Inflammatory macrophage treated with lipopolysaccharide for 4 hours (primary cell): ENCODE measurements at regions not wholly inside any gene's neighbourhood (a gene's known extent, or its start where the extent isn't known, plus 50 kb on each side); places are given as distances from the start of the nearest gene placed in this dataset.

Experiments used
- DNase-seq: peaks from one replicate; pipeline ENCODE4 v3.0.0-alpha.2; 2020

DNA sequence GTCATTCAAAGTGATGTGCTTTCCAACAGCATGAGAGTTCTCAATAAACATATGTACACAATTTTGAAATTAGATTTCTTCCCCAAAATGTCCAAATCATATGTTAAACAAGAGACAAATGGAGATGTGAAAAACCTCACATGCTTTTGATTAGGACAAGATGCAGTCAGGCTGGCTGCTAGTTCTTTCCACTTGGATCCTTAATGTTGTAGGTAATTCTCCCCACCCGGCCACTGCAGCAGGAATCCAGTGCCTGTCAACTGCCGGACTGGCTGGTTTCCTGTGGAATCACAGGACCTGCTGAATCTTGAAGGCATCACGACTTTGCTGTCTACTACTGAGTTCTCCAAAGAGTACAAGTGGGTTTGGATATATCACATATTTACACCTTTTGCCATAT is 138.6 kb upstream of the AKR1E2 start:
- no peak for DNase-seq

- no peak for DNase-seq
These were observed 139.4 kb upstream of the AKR1E2 start for GRCh38 chr10:4686644-4686996.

DNA sequence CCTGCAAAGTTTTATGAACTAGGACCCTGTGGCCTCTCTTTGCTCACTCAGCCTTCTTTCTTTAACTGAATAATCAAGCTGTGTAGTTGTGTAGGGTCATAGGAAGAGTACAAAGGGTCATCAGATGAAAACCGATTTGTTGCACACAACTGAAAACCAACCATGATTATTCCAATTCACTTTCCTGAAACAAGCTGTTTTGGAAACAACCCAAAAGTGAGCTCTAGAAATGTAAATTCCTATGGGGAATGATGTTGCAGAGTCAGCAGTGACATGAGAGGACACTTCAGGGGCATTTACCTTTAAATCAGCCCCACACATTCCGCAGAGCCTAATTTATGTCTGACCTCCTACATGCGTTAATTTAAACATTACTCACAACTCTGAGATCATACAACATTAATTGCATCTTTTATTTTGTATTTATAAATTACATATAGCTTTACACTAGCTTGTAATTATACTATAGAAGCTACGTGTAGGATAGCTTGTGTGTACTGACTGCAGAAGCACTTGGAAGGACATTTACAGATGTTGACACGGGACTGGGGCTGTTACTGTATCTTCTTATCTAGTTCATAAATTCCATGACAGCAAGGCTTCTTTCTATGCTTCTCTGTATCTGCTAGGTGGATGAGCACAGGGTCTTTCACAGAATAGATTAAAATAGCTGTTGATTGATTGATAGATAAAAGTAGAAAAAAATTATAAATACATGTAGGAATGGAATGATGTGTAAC is 139.9 kb upstream of the AKR1E2 start:
- DNase-seq, result no peak

GRCh38 chr10:4685491-4685890 is 140.5 kb upstream of the AKR1E2 start:
- no peak for DNase-seq

DNA sequence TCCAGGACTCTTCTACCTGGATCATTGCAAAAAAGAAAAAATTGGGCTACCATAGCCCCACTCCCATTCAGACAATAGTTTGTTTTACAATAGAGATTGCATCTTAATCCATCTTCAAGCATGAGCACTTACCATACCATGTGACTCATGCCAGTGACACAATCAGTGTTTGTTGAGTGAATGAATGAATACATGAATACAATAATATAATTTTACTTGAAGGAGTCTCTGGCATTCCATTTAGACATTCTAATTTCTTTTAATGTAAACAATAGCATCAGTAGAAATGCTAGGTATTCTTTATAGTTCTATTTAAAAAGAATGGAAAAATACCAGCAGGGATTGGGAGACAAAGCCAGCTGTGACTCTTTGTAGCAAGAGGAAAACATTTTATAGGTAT is 141.6 kb upstream of the AKR1E2 start:
- no peak for DNase-seq

DNA sequence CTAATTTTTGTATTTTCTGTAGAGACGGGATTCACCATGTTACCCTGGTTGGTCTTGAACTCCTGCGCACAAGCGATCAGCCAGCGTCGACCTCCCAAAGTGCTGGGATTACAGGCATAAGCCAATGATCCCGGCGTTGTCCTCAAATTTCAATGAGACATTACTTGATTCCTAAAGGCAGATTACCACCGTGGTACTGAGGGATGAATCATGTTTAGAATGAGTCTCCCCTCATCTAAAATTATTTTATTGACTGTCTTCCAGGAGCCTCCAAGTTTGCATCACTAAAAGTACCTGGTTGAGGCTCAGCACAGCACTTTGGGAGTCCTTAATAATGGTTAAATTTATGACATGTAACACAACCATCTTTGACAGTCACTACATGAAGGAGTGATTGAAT is 142.2 kb upstream of the AKR1E2 start:
- DNase-seq, result no peak

DNA sequence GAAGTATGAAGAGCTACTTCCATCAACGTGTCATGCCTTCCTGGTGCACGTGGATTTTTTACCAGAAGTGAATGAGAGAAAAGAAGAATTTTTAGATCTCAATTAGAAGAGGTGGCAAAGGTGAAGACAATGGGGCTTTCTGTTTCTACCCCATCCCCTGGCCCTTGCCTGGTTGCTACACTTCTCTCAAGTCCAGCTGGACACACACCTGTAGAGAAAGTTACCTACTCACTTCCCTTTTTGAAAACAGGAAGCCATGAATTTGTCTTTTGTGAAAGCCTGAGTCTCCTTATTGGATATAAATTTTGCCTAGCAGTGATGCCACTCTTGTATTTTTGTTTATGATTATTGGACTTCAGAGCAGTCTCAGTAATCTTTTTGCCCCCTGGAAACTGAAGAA is 142.9 kb upstream of the AKR1E2 start:
- DNase-seq, result no peak

DNA sequence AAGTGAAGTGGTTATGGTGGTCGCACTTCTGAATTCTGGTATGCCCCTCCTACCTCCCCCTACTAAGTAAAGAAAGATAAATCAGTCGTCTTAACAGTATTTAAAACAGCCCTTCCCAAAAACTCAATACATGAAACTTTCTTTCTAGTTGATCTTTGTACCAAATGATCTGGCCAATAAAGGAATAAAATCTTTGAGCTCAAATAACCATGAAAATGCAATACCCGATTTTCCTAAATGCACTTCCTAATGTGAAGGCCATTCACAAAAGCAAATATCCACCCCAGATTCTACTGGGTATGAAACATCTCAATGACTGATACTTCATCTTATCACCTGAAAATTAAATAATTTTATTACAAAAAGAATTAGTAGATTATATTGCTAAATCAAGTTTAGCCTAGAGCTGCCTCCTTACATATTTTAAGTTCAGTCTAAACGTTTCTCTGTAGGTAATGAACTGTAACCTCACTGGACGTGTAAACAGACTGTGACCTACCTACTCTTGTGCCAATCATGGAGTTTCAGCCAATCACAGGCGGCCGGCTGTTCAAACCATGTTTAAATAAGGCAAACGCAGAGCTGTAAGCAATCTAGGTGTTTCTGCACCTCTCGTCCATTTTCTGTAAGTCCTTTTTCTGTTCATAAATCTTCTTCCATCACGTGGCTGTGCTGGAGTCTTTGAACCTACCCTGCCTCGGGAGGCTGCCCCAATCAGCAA is 146.9 kb upstream of the AKR1E2 start:
- DNase-seq, result no peak

GRCh38 chr10:4678023-4678950 is 147.7 kb upstream of the AKR1E2 start:
- DNase-seq, result no peak

GRCh38 chr10:4677296-4678021 is 148.5 kb upstream of the AKR1E2 start:
- no peak for DNase-seq

DNA sequence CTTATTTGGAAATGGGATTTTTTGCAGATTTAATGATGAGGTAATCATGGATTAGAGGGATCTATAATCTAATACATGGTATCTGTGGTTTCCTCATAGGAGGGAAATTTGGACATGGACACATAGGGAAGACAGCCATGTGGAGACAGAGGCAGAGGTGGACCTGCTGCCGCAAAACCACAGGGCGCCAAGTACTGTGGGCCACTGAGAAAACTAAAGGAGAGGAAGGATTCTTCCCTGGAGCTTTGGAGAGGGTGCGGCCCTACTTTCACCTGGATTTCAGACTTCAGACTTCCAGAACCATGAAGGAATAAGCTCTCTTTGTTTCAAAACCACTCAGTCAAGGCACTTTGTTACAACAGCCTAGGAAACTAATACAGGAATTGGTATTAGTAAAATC is 149.4 kb upstream of the AKR1E2 start:
- DNase-seq, result no peak

DNA sequence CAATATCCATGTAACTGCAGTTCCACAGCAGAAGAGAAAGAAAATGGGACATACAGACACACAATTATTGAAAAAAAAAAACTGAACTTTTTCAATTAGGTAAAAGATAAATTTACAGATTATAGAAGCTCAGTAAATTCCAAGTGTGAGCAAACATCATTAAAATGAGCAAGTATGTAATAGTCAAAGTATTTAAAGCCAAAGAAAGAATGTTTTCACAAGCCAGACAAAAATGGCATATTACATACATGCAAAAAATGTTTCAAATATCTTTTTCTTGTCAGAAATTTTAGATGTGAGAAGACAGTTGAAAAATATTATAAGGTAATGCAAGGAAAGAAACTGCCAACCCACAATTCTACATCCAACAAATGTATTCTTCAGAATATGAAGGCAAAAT is 150.2 kb upstream of the AKR1E2 start:
- DNase-seq, result no peak

DNA sequence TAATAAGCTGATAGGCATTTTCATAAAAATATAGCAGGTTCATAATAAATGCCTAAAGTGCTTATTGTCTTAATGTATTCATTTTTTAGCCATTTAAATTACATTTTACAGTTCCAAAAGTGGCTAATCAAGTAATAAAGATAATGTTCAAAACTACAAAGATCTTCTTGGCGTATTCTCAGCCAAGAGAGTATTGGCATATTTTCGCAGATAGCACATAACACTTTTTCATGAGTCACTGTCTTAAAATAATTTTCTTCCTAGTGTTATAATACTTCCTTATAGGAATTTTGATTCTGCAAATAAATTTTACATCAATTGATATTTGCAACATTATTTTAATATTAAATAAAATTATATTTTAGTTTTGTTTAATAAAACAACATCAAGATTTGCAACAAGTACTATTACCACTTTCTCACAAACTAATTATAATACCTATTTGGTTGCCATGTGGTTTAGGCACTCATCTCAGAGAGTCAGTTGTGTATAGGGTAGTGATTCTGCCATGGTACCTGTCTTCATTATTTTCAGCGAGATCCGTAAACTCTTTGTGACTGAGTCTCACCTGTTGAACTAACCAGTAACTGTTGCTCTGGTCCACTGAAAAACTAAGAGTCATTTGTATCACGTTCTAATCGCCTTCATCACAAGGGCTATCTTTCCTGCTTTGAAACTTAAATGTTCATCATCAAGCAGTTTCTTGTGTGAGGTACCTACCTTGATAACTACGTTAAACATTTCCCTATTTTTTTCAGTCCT is 152.5 kb upstream of the AKR1E2 start:
- DNase-seq, result no peak

- no peak for DNase-seq
These were observed 153.8 kb upstream of the AKR1E2 start for GRCh38 chr10:4672201-4672600.

DNA sequence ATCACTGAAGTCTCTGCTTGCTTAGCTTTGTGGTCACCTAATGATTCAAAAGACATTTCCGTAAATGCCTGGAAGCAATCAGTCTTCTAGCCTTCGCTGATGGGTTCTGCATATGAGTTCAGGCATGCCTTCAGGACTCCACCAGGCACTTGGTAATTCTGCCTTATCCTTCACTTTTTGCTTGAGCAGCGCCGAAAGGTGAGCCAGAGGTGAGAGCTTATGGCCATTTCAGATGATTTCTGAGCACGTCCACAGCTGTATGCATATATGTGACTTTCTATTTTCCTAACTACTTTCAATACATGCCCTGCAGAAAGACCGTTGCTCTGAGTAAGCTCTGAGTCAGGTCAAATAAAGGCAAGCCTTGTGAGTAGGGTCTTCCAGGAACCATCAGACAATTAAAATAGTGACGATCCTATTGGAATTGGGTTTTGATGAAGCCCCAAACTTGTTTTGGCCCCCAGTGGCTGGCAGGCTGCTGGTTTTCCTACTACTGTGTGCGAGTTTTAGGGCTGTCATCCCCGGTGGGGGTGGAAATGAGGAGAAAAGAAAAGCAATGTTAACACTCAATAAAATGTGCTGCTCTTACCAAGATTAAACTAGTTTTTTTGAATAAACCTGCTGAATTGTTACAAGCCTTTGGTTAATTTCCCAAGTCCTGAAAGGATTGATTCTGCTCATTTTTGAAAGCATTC is 154.4 kb upstream of the AKR1E2 start:
- no peak for DNase-seq

DNA sequence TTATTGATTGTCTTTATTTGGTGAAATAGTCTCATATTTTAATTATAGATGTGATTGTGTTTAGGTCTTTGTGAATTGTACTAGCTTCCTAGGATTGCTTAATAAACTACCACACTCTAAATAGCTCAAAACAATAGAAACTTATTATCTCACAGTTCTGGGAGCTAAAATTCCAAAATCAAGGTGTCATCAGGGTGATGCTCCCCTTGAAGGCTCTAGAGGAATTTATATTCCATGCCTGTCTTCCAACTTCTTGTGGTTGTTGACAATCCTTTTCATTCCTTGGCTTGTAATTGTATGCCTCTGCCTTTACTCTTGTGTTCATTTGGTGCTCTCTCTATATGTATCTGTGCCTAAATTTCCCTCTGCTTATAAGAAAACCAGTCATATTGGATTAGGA is 155.3 kb upstream of the AKR1E2 start:
- no peak for DNase-seq

- DNase-seq, result no peak
These were observed 156.4 kb upstream of the AKR1E2 start for GRCh38 chr10:4669585-4669984.

DNA sequence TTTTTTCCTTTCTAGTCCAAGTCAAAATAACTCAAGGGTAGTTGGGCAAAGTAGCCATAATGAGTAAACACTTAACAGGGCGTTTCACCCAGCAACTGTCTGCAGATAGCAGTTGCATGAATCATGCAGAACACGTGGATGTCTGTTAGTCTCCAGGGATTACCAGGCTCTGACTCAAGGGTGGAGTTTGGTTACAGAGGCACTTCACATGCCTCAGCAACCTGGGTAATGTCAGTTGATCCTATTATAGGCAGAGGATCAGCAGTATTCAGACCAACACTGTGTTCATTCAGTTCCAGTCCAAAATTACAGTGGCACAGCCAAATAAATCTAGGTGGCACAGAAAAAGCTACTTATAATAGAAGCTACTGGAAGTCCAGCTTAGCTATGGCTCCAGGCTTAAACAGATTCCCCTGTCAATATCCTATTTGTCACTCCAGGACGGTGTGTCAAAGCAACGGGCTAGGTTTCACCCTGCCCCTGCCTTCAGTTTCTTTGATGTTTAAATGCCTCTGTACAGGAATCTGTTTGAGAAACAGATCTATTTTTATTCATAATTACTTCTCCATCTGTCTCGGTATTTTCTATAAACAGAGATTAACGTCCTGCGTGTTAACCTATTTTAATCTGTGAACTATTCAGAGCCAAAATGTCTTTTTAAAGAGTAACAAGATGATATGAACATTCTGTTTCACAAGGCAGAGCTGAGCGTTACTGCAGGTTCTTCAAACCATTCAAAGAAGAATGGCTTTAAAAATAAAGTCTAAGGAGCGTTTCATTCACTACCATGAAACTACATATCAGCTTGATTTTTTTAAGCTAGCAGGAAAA is 162.6 kb upstream of the AKR1E2 start:
- DNase-seq, result peak; percentile 68

GRCh38 chr10:4662576-4663161 is 163.3 kb upstream of the AKR1E2 start:
- no peak for DNase-seq
